ENCODE measurements at regions not wholly inside any gene's neighbourhood (a gene's known extent, or its start where the extent isn't known, plus 50 kb on each side); places are given as distances from the start of the nearest gene placed in this dataset.
"Not testable (repeated sequence)": the region's sequence is repeated elsewhere in the genome, so short reads cannot be mapped to it uniquely, and the experiment has no call there.

DNA sequence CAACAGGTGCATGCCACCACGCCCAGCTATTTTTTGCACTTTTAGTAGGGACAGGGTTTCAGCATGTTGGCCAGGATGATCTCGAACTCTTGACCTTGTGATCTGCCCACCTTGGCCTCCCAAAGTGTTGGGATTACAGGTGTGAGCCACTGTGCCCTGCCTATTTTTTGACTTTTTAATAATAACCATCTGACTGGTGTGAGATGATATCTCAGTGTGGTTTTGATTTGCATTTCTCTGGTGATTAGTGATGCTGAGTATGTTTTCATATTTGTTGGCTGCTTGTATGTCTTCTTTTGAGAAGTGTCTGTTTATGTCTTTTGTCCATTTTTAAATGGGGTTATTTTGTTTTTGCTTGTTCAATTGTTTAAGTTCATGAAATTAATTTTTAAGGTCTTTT is 63.7 kb downstream of the HLX start:
- TF ChIP-seq, protein P1, sequence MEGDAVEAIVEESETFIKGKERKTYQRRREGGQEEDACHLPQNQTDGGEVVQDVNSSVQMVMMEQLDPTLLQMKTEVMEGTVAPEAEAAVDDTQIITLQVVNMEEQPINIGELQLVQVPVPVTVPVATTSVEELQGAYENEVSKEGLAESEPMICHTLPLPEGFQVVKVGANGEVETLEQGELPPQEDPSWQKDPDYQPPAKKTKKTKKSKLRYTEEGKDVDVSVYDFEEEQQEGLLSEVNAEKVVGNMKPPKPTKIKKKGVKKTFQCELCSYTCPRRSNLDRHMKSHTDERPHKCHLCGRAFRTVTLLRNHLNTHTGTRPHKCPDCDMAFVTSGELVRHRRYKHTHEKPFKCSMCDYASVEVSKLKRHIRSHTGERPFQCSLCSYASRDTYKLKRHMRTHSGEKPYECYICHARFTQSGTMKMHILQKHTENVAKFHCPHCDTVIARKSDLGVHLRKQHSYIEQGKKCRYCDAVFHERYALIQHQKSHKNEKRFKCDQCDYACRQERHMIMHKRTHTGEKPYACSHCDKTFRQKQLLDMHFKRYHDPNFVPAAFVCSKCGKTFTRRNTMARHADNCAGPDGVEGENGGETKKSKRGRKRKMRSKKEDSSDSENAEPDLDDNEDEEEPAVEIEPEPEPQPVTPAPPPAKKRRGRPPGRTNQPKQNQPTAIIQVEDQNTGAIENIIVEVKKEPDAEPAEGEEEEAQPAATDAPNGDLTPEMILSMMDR (conservative IDR thresholded peaks at IDR 0.05; ENCODE audit: low read depth, low read length) = not testable (repeated sequence)
- not testable (repeated sequence) for TF ChIP-seq EZH2phosphoT487 (IDR thresholded peaks at IDR 0.05; ENCODE audit: borderline replicate concordance, low read length)

Data from PC-3 (cell line).